ENCODE measurements at regions not wholly inside any gene's neighbourhood (a gene's known extent, or its start where the extent isn't known, plus 50 kb on each side); places are given as distances from the start of the nearest gene placed in this dataset.

GRCh38 chr2:199629301-199629700, 171.6 kb upstream of the SATB2 start:
- TF ChIP-seq CTCF (IDR thresholded peaks at IDR 0.05) = no peak
- no peak for TF ChIP-seq EZH2 (IDR thresholded peaks at IDR 0.05; ENCODE audit: borderline replicate concordance, insufficient read depth, low read depth, low read length, poor library complexity, severe bottlenecking)

Data from B cell (primary cell).